ENCODE measurements at regions not wholly inside any gene's neighbourhood (a gene's known extent, or its start where the extent isn't known, plus 50 kb on each side); places are given as distances from the start of the nearest gene placed in this dataset.

DNA sequence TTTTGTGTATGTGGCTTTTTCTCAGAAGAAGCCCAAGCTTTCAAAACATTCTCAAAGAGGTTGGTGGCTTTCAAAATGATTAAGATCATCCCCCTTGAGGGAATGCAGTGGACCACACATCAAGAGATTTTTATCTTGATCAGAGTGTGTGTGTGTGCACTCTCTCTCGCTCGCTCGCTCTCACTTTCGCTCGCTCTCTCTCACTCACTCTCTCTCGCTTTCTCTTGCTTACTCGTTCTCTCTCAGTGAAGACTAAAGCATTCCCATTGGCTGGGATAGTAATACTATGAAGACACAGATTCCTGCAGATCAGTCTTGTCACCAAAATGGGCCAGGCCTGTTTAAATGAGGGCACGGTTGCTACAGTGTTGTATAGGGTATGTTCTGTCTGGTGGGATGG is 365.7 kb downstream of the EDEM1 start:
- TF ChIP-seq, protein P1, sequence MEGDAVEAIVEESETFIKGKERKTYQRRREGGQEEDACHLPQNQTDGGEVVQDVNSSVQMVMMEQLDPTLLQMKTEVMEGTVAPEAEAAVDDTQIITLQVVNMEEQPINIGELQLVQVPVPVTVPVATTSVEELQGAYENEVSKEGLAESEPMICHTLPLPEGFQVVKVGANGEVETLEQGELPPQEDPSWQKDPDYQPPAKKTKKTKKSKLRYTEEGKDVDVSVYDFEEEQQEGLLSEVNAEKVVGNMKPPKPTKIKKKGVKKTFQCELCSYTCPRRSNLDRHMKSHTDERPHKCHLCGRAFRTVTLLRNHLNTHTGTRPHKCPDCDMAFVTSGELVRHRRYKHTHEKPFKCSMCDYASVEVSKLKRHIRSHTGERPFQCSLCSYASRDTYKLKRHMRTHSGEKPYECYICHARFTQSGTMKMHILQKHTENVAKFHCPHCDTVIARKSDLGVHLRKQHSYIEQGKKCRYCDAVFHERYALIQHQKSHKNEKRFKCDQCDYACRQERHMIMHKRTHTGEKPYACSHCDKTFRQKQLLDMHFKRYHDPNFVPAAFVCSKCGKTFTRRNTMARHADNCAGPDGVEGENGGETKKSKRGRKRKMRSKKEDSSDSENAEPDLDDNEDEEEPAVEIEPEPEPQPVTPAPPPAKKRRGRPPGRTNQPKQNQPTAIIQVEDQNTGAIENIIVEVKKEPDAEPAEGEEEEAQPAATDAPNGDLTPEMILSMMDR (conservative IDR thresholded peaks at IDR 0.05) = no peak
- TF ChIP-seq ZFX (IDR thresholded peaks at IDR 0.05) = no peak
